ENCODE measurements at regions not wholly inside any gene's neighbourhood (a gene's known extent, or its start where the extent isn't known, plus 50 kb on each side); places are given as distances from the start of the nearest gene placed in this dataset.
"Not testable (repeated sequence)": the region's sequence is repeated elsewhere in the genome, so short reads cannot be mapped to it uniquely, and the experiment has no call there.

DNA sequence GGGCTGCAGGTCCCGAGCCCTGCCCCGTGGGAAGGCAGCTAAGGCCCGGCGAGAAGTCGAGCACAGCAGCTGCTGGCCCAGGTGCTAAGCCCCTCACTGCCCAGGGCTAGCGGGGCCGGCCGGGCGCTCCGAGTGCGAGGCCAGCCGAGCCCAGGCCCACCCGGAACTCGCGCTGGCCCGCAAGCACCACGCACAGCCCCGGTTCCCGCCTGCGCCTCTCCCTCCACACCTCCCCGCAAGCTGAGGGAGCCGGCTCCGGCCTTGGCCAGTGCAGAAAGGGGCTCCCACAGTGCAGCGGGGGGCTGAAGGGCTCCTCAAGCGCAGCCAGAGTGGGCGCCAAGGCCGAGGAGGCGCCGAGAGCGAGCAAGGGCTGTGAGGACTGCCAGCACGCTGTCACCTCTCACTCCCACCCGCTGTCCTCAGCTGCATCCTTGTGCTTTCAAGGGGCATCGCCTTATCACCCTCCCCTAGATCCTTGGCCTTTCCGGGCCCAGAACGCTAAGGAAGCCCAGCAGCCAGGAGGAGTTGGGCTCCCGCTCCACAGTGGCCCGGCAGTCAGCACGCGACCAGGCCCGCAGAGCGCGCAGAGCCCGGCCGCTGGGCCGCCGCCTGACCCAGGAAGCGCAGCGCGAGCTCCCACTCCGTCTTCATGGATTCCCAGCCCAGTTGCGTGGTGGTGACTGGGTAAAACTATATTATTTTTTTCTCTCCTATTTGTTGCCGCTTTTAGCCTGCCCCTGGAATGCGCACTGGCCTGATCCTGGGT, 144.1 kb downstream of the ARRDC4 start:
- not testable (repeated sequence) for H3K27me3 Mint-ChIP-seq; DNase-seq; H3K9me3 Mint-ChIP-seq; H3K4me1 Mint-ChIP-seq (ENCODE audit: low read depth in 2 of 2); H3K36me3 Mint-ChIP-seq (ENCODE audit: insufficient read depth); H3K27ac Mint-ChIP-seq; ATAC-seq (replicated peaks); H3K4me3 Mint-ChIP-seq

DNA sequence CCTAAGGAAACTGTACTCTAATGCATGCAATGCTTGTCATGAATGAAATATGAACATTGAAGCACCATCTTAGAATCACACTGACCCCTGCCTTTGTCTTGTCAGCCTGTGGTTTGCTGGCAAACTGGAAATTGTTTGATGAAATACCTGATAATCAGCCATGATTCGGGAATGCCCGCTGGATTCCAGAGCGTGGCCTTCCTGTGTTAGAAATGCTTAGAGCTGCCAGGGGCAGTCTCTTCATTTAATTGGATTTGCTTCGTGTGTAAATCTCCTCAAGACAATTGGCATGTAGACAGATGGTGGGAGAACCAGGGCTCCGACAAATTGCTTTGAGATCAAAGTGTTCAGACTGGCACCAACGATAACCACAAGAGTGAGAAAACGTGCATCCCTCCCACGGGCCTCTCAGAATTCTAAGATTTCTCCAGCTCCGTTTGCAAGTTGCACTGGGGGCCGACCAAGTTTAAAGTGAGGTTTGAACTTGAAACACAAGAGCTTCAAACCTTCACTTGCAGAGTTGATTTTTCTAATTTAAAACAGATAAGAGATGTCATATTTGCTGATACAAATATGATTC, 146.2 kb downstream of the ARRDC4 start:
- ATAC-seq (replicated peaks), result not testable (repeated sequence)

DNA sequence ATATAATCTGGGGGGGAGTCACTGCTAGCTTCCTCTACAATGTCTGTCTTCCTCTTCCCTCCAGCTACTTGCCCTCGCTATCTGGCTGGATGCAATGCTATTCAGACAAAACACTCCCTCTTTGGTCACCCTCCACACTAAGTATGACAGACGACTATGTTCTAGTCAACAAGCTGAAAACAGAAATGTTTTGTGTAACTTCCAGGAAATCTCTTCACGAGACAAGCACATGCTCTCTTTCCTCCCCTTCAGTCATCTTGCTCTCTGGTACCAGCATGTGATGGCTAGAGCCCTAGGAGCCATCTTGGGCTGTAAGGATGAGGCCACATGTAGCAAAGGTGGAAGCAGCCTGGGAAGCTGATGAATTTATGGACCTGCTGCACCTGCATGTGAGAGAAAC, 151.3 kb downstream of the ARRDC4 start:
- ATAC-seq (replicated peaks), result no peak
- H3K4me3 Mint-ChIP-seq, result no peak overlapping the region
- H3K36me3 Mint-ChIP-seq (ENCODE audit: insufficient read depth), result no peaks in the 10 kb centered on the region
- no peak overlapping the region for H3K27ac Mint-ChIP-seq
- DNase-seq, result no peak
- no peaks in the 10 kb centered on the region for H3K27me3 Mint-ChIP-seq
- H3K4me1 Mint-ChIP-seq (ENCODE audit: low read depth in 2 of 2), result no peaks in the 10 kb centered on the region
- peaks cover 0 to 4% of the 10 kb centered on the region in 2 donors for H3K9me3 Mint-ChIP-seq

More for the DNA sequence above, 146.2 kb downstream of the ARRDC4 start:
- not testable (repeated sequence) for H3K4me1 Mint-ChIP-seq (ENCODE audit: low read depth in 2 of 2); DNase-seq; H3K9me3 Mint-ChIP-seq; H3K36me3 Mint-ChIP-seq (ENCODE audit: insufficient read depth); H3K27me3 Mint-ChIP-seq; H3K4me3 Mint-ChIP-seq; H3K27ac Mint-ChIP-seq

DNA sequence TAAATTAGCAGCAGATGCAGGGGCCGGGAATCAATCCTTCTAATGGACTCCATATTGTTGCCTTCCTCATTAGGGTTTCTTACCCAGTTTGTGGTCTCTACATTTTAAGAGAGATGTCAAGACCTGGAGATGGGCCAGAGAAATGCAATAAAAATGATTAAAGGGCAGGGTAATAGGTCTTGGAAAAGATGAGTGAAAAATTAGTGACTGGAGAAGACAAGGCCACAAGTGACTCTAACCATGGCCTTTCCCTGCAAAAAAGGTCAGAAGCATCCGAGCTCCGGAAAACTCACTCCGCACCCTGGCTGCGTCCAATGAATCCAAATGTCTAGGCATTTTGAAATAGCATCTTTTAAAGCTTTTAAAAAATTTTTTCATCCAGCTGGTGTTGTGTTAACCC, 152.8 kb downstream of the ARRDC4 start:
- Mint-ChIP-seq H3K36me3 (ENCODE audit: insufficient read depth) (no peaks in the 10 kb centered on the region), H3K9me3 (peaks cover 0 to 2% of the 10 kb centered on the region in 2 donors), H3K4me3 (no peak overlapping the region), H3K27me3 (no peaks in the 10 kb centered on the region), H3K4me1 (ENCODE audit: low read depth in 2 of 2) (no peaks in the 10 kb centered on the region), H3K27ac (no peak overlapping the region)
- DNase-seq, result no peak
- no peak for ATAC-seq (replicated peaks)

DNA sequence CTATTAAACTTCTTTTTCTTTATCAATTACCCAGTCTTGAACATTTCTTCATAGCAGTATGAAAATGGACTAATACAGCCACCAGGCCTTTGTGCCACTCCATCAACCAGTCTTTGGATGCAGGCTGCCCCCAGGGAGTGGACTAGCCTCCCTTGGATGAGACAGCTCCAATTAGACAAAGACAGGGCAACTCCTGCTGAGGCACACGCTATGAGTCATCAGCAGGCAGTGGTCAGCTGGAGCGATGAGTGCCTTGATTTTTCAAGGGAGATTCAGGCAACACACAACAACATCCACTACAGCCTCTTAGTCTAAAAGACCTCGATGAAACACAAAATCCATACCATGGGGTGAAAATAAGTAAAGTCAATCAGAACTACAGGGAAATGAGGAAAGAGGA, 160.1 kb downstream of the ARRDC4 start:
- no peaks in the 10 kb centered on the region for H3K36me3 Mint-ChIP-seq (ENCODE audit: insufficient read depth)
- no peak for DNase-seq
- no peak overlapping the region for H3K27ac Mint-ChIP-seq
- ATAC-seq (replicated peaks), result no peak
- peaks cover 5 to 8% of the 10 kb centered on the region in 2 donors for H3K9me3 Mint-ChIP-seq
- H3K4me1 Mint-ChIP-seq (ENCODE audit: low read depth in 2 of 2), result no peaks in the 10 kb centered on the region
- H3K27me3 Mint-ChIP-seq, result no peaks in the 10 kb centered on the region
- no peak overlapping the region for H3K4me3 Mint-ChIP-seq

DNA sequence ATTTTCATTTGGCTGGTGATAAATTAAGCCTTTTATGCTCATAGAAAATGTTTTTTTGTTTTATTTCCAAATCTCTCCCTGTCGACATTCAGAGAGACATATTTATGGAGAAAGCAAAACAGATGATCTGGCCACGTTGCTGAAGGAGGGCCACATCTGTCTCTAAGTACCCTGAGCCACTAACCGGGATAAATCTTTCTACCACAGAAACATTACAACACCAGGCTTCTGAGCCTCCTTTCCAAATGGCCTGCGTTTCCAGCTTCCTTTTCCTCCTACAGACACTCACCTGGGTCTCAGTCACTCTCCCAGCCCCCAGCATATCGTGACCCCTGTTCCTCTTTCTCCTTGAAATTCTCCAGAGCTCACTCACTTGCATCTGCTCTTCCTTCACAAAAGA, 161.0 kb downstream of the ARRDC4 start:
- DNase-seq (no peak), ATAC-seq (replicated peaks) (no peak)
- no peaks in the 10 kb centered on the region for H3K4me1 Mint-ChIP-seq (ENCODE audit: low read depth in 2 of 2)
- H3K27ac Mint-ChIP-seq, result no peak overlapping the region
- H3K27me3 Mint-ChIP-seq, result no peaks in the 10 kb centered on the region
- H3K4me3 Mint-ChIP-seq, result no peak overlapping the region
- H3K36me3 Mint-ChIP-seq (ENCODE audit: insufficient read depth), result no peaks in the 10 kb centered on the region
- peaks cover 5 to 8% of the 10 kb centered on the region in 2 donors for H3K9me3 Mint-ChIP-seq

DNA sequence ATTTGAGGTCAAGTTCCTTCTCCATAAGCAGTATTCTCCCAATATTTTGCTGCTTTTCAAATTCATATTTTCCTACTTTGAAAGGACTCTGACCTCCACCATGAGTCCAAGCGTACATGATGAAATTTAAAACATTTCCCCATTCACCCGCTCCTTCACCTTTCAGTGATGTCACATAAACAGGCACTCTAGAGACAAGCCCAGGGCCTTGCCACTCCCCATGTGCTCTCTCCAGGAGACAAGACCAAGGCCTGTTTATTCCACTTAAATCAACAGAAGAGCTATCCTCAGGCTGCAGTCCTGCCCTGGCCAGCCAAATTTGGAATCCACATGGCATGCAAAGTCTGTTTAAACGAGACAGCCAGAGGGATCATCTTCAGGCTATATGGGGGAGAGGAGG, 161.5 kb downstream of the ARRDC4 start:
- DNase-seq, result no peak
- no peaks in the 10 kb centered on the region for H3K27me3 Mint-ChIP-seq
- H3K4me3 Mint-ChIP-seq, result no peak overlapping the region
- no peaks in the 10 kb centered on the region for H3K36me3 Mint-ChIP-seq (ENCODE audit: insufficient read depth)
- H3K9me3 Mint-ChIP-seq, result peaks cover 5 to 8% of the 10 kb centered on the region in 2 donors
- no peak overlapping the region for H3K27ac Mint-ChIP-seq
- no peaks in the 10 kb centered on the region for H3K4me1 Mint-ChIP-seq (ENCODE audit: low read depth in 2 of 2)
- ATAC-seq (replicated peaks), result no peak

DNA sequence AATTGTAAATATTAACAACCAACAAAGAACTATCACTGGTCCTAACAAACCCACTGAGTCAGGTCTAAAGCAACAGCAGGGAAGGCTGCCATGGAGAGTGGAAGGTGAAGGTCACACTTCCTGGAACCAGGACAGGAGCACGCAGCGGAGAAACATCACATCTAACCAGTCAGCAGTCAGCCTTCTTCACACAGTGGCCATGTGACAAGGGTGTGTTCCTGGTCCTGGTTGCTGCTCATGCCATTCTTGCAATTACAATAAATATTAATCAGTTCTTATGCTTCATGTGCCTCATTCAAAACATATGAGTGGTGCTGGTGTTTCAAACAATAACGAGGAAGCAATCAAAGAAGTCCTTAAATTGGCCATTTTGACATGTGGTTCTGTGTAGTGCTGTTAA, 162.8 kb downstream of the ARRDC4 start:
- Mint-ChIP-seq H3K27me3 (no peaks in the 10 kb centered on the region), H3K27ac (no peak overlapping the region), H3K4me1 (ENCODE audit: low read depth in 2 of 2) (peaks cover 0 to 2% of the 10 kb centered on the region in 2 donors), H3K9me3 (peaks cover 5 to 8% of the 10 kb centered on the region in 2 donors), H3K4me3 (no peak overlapping the region), H3K36me3 (ENCODE audit: insufficient read depth) (no peaks in the 10 kb centered on the region)
- DNase-seq, result no peak
- no peak for ATAC-seq (replicated peaks)

DNA sequence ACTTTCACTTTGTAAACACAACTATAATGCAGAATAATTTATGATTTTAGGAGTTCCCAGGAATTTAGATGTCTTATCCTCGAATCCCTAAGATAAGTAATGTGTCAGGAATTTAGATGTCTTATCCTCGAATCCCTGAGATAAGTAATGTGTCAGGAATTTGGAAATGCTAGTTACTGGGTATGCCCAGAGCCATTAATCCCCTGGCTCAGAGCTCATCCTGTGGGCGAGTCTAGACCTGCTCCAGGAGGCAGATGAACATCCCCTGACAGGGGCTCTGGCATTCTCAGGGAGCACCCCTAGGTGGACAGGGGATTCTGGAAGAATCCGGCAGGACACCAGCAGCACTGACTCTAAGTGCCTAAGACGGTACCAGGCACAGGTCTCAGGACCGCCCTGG, 163.3 kb downstream of the ARRDC4 start:
- ATAC-seq (replicated peaks), result no peak
- no peak overlapping the region for H3K27ac Mint-ChIP-seq
- peaks cover 2 to 3% of the 10 kb centered on the region in 2 donors for H3K9me3 Mint-ChIP-seq
- no peak overlapping the region for H3K4me3 Mint-ChIP-seq
- no peak for DNase-seq
- no peaks in the 10 kb centered on the region for H3K36me3 Mint-ChIP-seq (ENCODE audit: insufficient read depth)
- H3K4me1 Mint-ChIP-seq (ENCODE audit: low read depth in 2 of 2), result peaks cover 0 to 2% of the 10 kb centered on the region in 2 donors
- H3K27me3 Mint-ChIP-seq, result no peaks in the 10 kb centered on the region

DNA sequence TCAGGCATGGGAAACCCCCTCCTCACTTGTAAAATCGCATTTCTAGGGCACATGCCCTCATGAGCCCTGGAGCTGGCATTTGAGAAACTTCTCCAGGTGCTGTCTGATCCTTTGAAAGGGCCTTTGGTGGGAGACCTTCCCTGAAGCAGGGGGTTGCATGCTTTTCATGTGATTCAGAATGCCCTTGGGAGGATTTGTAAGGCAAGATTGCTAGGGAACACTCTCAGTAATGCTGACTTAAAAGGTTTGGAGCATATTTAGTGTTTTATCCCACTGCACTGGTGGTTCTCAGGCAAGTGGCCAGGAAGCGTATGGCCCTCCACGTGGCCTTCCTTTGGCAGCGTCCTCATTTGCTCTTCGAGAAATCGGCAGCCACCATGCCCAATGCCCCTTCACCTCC, 164.1 kb downstream of the ARRDC4 start:
- no peaks in the 10 kb centered on the region for H3K27me3 Mint-ChIP-seq
- H3K27ac Mint-ChIP-seq, result no peak overlapping the region
- ATAC-seq (replicated peaks) (no peak), DNase-seq (no peak)
- no peaks in the 10 kb centered on the region for H3K9me3 Mint-ChIP-seq
- peaks cover 0 to 2% of the 10 kb centered on the region in 2 donors for H3K4me1 Mint-ChIP-seq (ENCODE audit: low read depth in 2 of 2)
- no peaks in the 10 kb centered on the region for H3K36me3 Mint-ChIP-seq (ENCODE audit: insufficient read depth)
- H3K4me3 Mint-ChIP-seq, result no peak overlapping the region

DNA sequence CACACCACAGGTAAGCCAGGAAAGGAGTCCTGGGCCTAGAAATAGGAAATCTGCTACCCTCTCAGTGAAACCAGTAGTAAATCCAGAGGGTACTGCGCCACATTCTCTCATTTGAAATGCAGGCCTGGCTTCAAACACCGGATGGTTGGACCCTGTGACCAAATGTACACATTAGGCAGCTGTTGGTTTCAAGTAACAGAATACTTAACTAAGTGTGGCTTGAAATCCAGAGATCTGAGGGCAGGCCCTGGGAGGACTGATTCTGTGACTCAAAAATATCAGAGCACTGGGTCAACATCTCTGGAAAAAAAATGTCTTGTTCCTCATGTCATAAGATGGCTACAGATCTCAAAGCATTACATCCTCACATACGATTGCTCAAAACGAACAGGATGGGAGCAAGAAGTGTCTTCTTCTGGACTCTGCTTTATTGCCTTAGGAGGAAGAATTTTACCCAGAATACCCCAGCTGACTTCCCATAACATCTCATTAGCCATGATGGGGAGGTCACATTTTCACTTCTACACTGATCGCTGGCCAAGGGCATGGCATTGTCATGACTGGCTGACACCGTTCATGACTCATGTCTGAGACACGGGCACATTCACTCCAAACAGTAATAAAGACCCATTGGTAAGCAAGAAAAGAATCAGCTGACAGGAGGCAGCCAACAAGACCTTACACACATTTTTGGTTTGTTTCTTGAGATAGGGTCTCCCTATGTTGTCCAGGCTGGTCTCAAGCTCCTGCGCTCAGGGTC, 166.0 kb downstream of the ARRDC4 start:
- H3K4me3 Mint-ChIP-seq, result no peak overlapping the region
- no peaks in the 10 kb centered on the region for H3K27me3 Mint-ChIP-seq
- peaks cover 0 to 2% of the 10 kb centered on the region in 2 donors for H3K4me1 Mint-ChIP-seq (ENCODE audit: low read depth in 2 of 2)
- no peak overlapping the region for H3K27ac Mint-ChIP-seq
- DNase-seq, result no peak
- ATAC-seq (replicated peaks), result no peak
- H3K36me3 Mint-ChIP-seq (ENCODE audit: insufficient read depth), result no peaks in the 10 kb centered on the region
- peaks cover 0 to 2% of the 10 kb centered on the region in 2 donors for H3K9me3 Mint-ChIP-seq

DNA sequence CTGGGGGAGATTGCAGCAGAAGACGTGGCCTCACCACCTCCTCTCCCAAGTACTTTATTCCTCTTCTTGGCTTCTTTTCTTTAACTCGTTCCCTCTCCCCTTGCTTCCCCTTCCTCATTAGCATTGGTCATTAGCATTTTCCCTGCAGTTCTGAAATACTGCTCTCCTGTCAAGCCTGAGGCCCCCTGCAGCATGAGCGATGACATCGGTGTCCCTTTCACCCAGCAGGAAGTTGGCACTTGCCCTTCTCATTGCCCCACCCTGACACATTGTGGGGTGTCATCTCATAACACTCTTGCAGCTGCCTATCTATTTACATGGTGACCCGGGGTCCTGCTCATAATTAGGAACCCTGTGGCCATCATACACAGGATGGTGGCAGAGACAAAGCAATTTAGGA, 167.1 kb downstream of the ARRDC4 start:
- peaks cover 0 to 3% of the 10 kb centered on the region in 2 donors for H3K9me3 Mint-ChIP-seq
- DNase-seq (no peak), ATAC-seq (replicated peaks) (peak; percentile 29)
- no peaks in the 10 kb centered on the region for H3K36me3 Mint-ChIP-seq (ENCODE audit: insufficient read depth)
- H3K4me1 Mint-ChIP-seq (ENCODE audit: low read depth in 2 of 2), result peaks cover 0 to 2% of the 10 kb centered on the region in 2 donors
- no peaks in the 10 kb centered on the region for H3K27me3 Mint-ChIP-seq
- no peak overlapping the region for H3K4me3 Mint-ChIP-seq
- no peak overlapping the region for H3K27ac Mint-ChIP-seq

DNA sequence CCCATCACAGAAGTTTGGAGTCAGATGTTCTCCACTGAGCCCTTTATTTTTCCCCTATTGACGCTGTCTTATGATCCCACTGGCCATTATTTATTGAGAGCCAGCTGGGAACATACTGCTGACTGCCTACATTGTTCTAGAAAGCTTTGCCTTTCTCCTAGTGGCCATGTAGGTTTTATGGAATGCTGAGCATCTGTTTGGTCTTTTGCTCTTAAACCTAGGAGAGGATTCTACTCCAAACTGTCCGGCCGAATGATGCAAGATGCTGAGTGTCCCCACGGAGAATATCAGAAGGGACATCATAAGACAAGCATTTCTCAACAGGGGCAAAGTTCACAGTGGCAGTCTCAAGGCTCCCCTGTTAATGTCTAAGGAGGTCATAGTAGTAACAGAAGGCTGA, 171.4 kb downstream of the ARRDC4 start:
- no peaks in the 10 kb centered on the region for H3K36me3 Mint-ChIP-seq (ENCODE audit: insufficient read depth)
- H3K27me3 Mint-ChIP-seq, result no peaks in the 10 kb centered on the region
- peaks cover 3 to 8% of the 10 kb centered on the region in 2 donors for H3K9me3 Mint-ChIP-seq
- ATAC-seq (replicated peaks) (no peak), DNase-seq (no peak)
- peaks cover 0 to 2% of the 10 kb centered on the region in 2 donors for H3K4me1 Mint-ChIP-seq (ENCODE audit: low read depth in 2 of 2)
- no peak overlapping the region for H3K4me3 Mint-ChIP-seq
- no peak overlapping the region for H3K27ac Mint-ChIP-seq

DNA sequence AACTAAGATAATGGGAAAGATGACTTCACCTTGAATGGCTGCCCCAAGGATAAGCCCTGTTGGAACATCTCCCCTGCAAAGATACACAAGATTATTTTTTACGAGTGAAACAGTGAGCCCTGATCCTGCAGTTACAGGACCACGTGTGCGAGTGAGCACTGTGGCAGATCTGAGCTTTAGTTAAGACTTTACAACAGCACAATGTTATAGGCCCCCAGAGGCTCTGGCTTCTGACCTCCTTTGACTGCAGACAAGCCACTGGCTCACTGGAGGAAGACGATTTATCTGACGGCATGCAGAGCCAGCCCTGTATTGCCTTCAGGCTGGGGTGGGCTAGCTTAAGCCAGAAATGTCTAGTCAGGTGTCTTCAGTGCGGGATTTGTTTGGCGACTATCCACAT, 174.4 kb downstream of the ARRDC4 start:
- H3K4me3 Mint-ChIP-seq, result no peak overlapping the region
- no peaks in the 10 kb centered on the region for H3K27me3 Mint-ChIP-seq
- no peaks in the 10 kb centered on the region for H3K36me3 Mint-ChIP-seq (ENCODE audit: insufficient read depth)
- no peaks in the 10 kb centered on the region for H3K4me1 Mint-ChIP-seq (ENCODE audit: low read depth in 2 of 2)
- H3K27ac Mint-ChIP-seq, result no peak overlapping the region
- peaks cover 3 to 8% of the 10 kb centered on the region in 2 donors for H3K9me3 Mint-ChIP-seq
- no peak for DNase-seq
- ATAC-seq (replicated peaks), result no peak
